Stomach (tissue), 8 donors: ENCODE measurements at regions not wholly inside any gene's neighbourhood (a gene's known extent, or its start where the extent isn't known, plus 50 kb on each side); places are given as distances from the start of the nearest gene placed in this dataset.

Experiments
- DNase-seq, 2 donors: peaks; one replicate each; pipeline versions ENCODE4 v3.0.0 to v3.0.0-alpha.2; 2013 to 2019
- H3K27ac ChIP-seq, 5 donors: fragments of 200-600 bp in 4 of 5; sonication (generic) in 4 of 5; one replicate each; pipeline ENCODE4 v1.5.1; 2013 to 2019; ENCODE audit warnings: mild to moderate bottlenecking in 1 of 5, moderate library complexity in 1 of 5
- H3K27me3 ChIP-seq, 3 donors: fragments of 200-600 bp; sonication (generic); one replicate each; pipeline ENCODE4 v1.5.1; 2017 to 2019; ENCODE audit warnings: mixed run types in 1 of 3
- H3K36me3 ChIP-seq, 4 donors: fragments of 200-600 bp; sonication (generic); 1 replicate in 3 of 4; 2 replicates in 1 of 4; pipeline ENCODE4 v1.5.1; 2016 to 2019
- H3K4me1 ChIP-seq, 4 donors: fragments of 200-600 bp; sonication (generic); one replicate each; pipeline ENCODE4 v1.5.1; 2016 to 2019
- H3K4me3 ChIP-seq, 4 donors: fragments of 200-600 bp; sonication (generic) in 3 of 4; one replicate each; pipeline ENCODE4 v1.5.1; 2016 to 2019; ENCODE audit warnings: mild to moderate bottlenecking in 1 of 4
- H3K9me3 ChIP-seq, 4 donors: fragments of 200-600 bp; sonication (generic); one replicate each; pipeline ENCODE4 v1.5.1; 2016 to 2019
- CTCF ChIP-seq, 7 experiments: fragments of 450-650 bp in 4 of 7; fragments of 200-600 bp in 3 of 7; sonication (generic) in 3 of 7; IDR thresholded peaks; one replicate each; pipeline ENCODE4 v1.5.1; 2016 to 2019; ENCODE audit warnings: antibody characterized with exemption in 7 of 7, control low read depth in 2 of 7, mild to moderate bottlenecking in 1 of 7
- EP300 ChIP-seq: sonication (generic); formaldehyde crosslinking; IDR thresholded peaks from one replicate; pipeline ENCODE4 v1.6.1; 2017; ENCODE audit warnings: antibody characterized with exemption
- POLR2A ChIP-seq, 4 donors: fragments of 450-650 bp; IDR thresholded peaks; one replicate each; pipeline ENCODE4 v1.6.1; 2016; ENCODE audit warnings: antibody characterized with exemption in 4 of 4, control low read depth in 2 of 4, mild to moderate bottlenecking in 1 of 4, moderate library complexity in 1 of 4
- POLR2AphosphoS5 ChIP-seq, 3 donors: sonication (generic); formaldehyde crosslinking; IDR thresholded peaks; one replicate each; pipeline ENCODE4 v1.6.1; 2016; ENCODE audit warnings: antibody characterized with exemption in 3 of 3
- WGBS, 5 donors: extraction: QIAGEN DNeasy Blood & Tissue Kit in 3 of 5; methylation state at CpG; one replicate each; pipeline versions ENCODE4 v1.1.5 to v1.1.7; 2013 to 2018; 5-methylcytosine and 5-hydroxymethylcytosine counted together
- intact Hi-C: fragments of 100-400 bp; cut with DNase I; formaldehyde crosslinking; loops from one replicate; pipeline ENCODE4 v1.15.1; 2023; ENCODE audit warnings: low total_unique reads
- donor health status: healthy with polysubstance abuse.
- donor health status: Bipolar disorder and iron deficiency.
- donor health status: healthy.

GRCh38 chr7:80563561-80564327, 51.9 kb upstream of the GNAT3 start:
- peaks cover 3 to 26% (median 12%) of the 10 kb centered on the region in 4 donors for H3K9me3 ChIP-seq
- H3K4me3 ChIP-seq = no peak overlapping the region
- DNase-seq = no peak
- WGBS, 5 donors = 72 to 81% (median 80%) methylated on average over 7 of the region's 7 CpGs
- intact Hi-C loops = no loop called here
- H3K27ac ChIP-seq = no peak overlapping the region
- H3K4me1 ChIP-seq = no peaks in the 10 kb centered on the region
- no peaks in the 10 kb centered on the region for H3K36me3 ChIP-seq
- TF ChIP-seq POLR2A (IDR thresholded peaks at IDR 0.05) = no peak
- no peak for TF ChIP-seq CTCF (IDR thresholded peaks at IDR 0.05)
- H3K27me3 ChIP-seq = no peaks in the 10 kb centered on the region

GRCh38 chr7:80565554-80565953, 53.7 kb upstream of the GNAT3 start:
- 85 to 100% (median 95%) methylated on average over 3 of the region's 3 CpGs for WGBS, 5 donors
- Histone ChIP-seq H3K27ac (no peak overlapping the region), H3K4me1 (no peaks in the 10 kb centered on the region), H3K9me3 (peaks cover 3 to 20% (median 10%) of the 10 kb centered on the region in 4 donors), H3K4me3 (no peak overlapping the region), H3K27me3 (no peaks in the 10 kb centered on the region), H3K36me3 (no peaks in the 10 kb centered on the region)
- TF ChIP-seq CTCF (IDR thresholded peaks at IDR 0.05) (no peak), POLR2A (IDR thresholded peaks at IDR 0.05) (no peak), EP300 (no peak), POLR2AphosphoS5 (IDR thresholded peaks at IDR 0.05) (no peak)
- intact Hi-C loops = no loop called here
- DNase-seq = no peak

- Histone ChIP-seq H3K27me3 (no peaks in the 10 kb centered on the region), H3K27ac (no peak overlapping the region), H3K9me3 (no peaks in the 10 kb centered on the region), H3K4me3 (no peak overlapping the region), H3K4me1 (no peaks in the 10 kb centered on the region), H3K36me3 (no peaks in the 10 kb centered on the region)
- no peak for TF ChIP-seq EP300
- no peak for TF ChIP-seq POLR2AphosphoS5 (IDR thresholded peaks at IDR 0.05)
- no peak for TF ChIP-seq POLR2A (IDR thresholded peaks at IDR 0.05)
- no peak for TF ChIP-seq CTCF (IDR thresholded peaks at IDR 0.05)
- intact Hi-C loops = no loop called here
- WGBS, 5 donors = 86 to 94% (median 90%) methylated on average over 4 of the region's 4 CpGs
- no peak for DNase-seq
These were observed 56.8 kb upstream of the CD36 start for GRCh38 chr7:80581486-80582260.

GRCh38 chr7:80583901-80584300, 54.5 kb upstream of the CD36 start:
- Histone ChIP-seq H3K4me1 (no peaks in the 10 kb centered on the region), H3K27ac (no peak overlapping the region), H3K4me3 (no peak overlapping the region), H3K27me3 (no peaks in the 10 kb centered on the region), H3K36me3 (no peaks in the 10 kb centered on the region), H3K9me3 (no peaks in the 10 kb centered on the region)
- DNase-seq = no peak
- TF ChIP-seq POLR2A (IDR thresholded peaks at IDR 0.05) = no peak
- TF ChIP-seq EP300 = no peak
- TF ChIP-seq CTCF (IDR thresholded peaks at IDR 0.05) = no peak
- no peak for TF ChIP-seq POLR2AphosphoS5 (IDR thresholded peaks at IDR 0.05)
- intact Hi-C loops = no loop called here
- 48 to 65% (median 62%) methylated on average over 2 of the region's 2 CpGs for WGBS, 5 donors
